Thyroid gland (tissue), 4 donors: ENCODE measurements at regions not wholly inside any gene's neighbourhood (a gene's known extent, or its start where the extent isn't known, plus 50 kb on each side); places are given as distances from the start of the nearest gene placed in this dataset.

Source experiments
- DNase-seq, 2 donors: peaks; one replicate each; pipeline ENCODE4 v3.0.0-alpha.2; 2019
- H3K27ac ChIP-seq, 3 donors: fragments of 200-600 bp; sonication (generic); 1 replicate in 2 of 3; 2 replicates in 1 of 3; pipeline ENCODE4 v1.5.1; 2016 to 2019; ENCODE audit warnings: mild to moderate bottlenecking in 1 of 3, moderate library complexity in 1 of 3
- H3K27me3 ChIP-seq: fragments of 200-600 bp; sonication (generic); one replicate; pipeline ENCODE4 v1.5.1; 2019
- H3K36me3 ChIP-seq, 2 donors: fragments of 200-600 bp; sonication (generic); one replicate each; pipeline ENCODE4 v1.5.1; 2016 to 2019
- H3K4me1 ChIP-seq, 2 donors: fragments of 200-600 bp; sonication (generic); one replicate each; pipeline ENCODE4 v1.5.1; 2017 to 2019
- H3K4me3 ChIP-seq, 3 donors: fragments of 200-600 bp; sonication (generic); replicated peaks in 1 of 3; 1 replicate in 2 of 3; 2 replicates in 1 of 3; pipeline ENCODE4 v1.5.1; 2016; ENCODE audit warnings: mild to moderate bottlenecking in 1 of 3
- H3K9me3 ChIP-seq: fragments of 200-600 bp; sonication (generic); one replicate; pipeline ENCODE4 v1.5.1; 2017
- POLR2A ChIP-seq, 2 donors: fragments of 450-650 bp; IDR thresholded peaks; one replicate each; pipeline ENCODE4 v1.6.1; 2017; ENCODE audit warnings: antibody characterized with exemption in 2 of 2, mild to moderate bottlenecking in 2 of 2, moderate library complexity in 1 of 2
- WGBS, 2 donors: methylation state at CpG; one replicate each; pipeline ENCODE4 v1.1.5; 2017; 5-methylcytosine and 5-hydroxymethylcytosine counted together
- intact Hi-C: fragments of 100-400 bp; cut with DNase I; formaldehyde crosslinking; loops from one replicate; pipeline ENCODE4 v1.15.1; 2023
- TF ChIP-seq, protein P1 (sequence below), 6 experiments: fragments of 200-600 bp in 3 of 6; fragments of 450-650 bp in 3 of 6; sonication (generic) in 3 of 6; IDR thresholded peaks; one replicate each; pipeline ENCODE4 v1.5.1; 2016 to 2019; ENCODE audit warnings: antibody characterized with exemption in 6 of 6, mild to moderate bottlenecking in 2 of 6, inconsistent platforms in 1 of 6, moderate library complexity in 1 of 6

DNA sequence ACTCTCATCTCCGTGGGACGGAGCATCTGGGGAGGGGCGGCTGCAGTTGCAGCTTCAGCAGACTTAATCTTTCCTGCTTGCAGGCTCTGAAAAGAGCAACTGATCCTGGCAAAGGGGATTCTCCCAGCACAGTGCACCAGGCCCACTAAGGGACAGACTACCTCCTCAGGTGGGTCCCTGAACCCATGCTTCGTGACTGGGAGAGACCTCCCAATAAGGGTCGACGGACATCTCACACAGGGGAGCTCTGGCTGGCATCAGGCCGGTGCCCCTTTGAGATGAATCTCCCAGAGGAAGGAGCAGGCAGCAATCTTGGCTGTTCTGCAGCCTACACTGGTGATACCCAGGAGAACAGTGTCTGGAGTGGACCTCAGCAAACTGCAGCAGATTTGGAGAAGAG, 303.3 kb upstream of the FGF16 start:
- no peak for DNase-seq
- intact Hi-C loops = no loop called here
- Histone ChIP-seq H3K27me3 (no peaks in the 10 kb centered on the region), H3K27ac (no peak overlapping the region), H3K36me3 (no peaks in the 10 kb centered on the region), H3K4me3 (no peak overlapping the region), H3K9me3 (no peaks in the 10 kb centered on the region), H3K4me1 (no peaks in the 10 kb centered on the region)
- 70% methylated on average over 4 of the region's 7 CpGs; no CpG with 5 or more reads in 1 of the 2 donors for WGBS, 2 donors
- no peak for TF ChIP-seq POLR2A (IDR thresholded peaks at IDR 0.05)
- TF ChIP-seq, protein P1, sequence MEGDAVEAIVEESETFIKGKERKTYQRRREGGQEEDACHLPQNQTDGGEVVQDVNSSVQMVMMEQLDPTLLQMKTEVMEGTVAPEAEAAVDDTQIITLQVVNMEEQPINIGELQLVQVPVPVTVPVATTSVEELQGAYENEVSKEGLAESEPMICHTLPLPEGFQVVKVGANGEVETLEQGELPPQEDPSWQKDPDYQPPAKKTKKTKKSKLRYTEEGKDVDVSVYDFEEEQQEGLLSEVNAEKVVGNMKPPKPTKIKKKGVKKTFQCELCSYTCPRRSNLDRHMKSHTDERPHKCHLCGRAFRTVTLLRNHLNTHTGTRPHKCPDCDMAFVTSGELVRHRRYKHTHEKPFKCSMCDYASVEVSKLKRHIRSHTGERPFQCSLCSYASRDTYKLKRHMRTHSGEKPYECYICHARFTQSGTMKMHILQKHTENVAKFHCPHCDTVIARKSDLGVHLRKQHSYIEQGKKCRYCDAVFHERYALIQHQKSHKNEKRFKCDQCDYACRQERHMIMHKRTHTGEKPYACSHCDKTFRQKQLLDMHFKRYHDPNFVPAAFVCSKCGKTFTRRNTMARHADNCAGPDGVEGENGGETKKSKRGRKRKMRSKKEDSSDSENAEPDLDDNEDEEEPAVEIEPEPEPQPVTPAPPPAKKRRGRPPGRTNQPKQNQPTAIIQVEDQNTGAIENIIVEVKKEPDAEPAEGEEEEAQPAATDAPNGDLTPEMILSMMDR (IDR thresholded peaks at IDR 0.05) = no peak

DNA sequence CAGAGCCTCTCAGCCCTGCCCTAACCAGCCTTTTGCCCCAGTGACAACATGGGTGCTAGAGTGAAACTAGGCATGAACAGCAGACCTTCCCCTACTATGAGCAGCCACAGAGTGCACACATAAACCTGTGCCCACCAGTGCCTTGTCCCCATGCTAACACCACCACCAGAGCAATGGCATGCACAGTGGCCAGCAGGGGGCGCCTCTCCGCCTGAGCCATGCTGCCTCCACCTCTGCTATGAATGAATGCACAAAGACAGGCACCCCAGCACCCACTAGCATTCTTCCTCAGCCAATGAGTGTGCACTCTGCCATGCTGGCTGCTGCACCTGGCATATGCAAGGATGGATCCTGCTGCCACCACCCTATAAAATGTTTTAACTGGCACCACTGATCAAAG, 286.9 kb upstream of the FGF16 start:
- WGBS, 2 donors = 14% methylated on average over 2 of the region's 2 CpGs; no CpG with 5 or more reads in 1 of the 2 donors
- Histone ChIP-seq H3K4me3 (no peak overlapping the region), H3K9me3 (no peaks in the 10 kb centered on the region), H3K4me1 (no peaks in the 10 kb centered on the region), H3K36me3 (no peaks in the 10 kb centered on the region), H3K27ac (no peak overlapping the region), H3K27me3 (no peaks in the 10 kb centered on the region)
- DNase-seq = no peak
- TF ChIP-seq, protein P1 (IDR thresholded peaks at IDR 0.05) = no peak
- TF ChIP-seq POLR2A (IDR thresholded peaks at IDR 0.05) = no peak
- intact Hi-C loops = no loop called here

DNA sequence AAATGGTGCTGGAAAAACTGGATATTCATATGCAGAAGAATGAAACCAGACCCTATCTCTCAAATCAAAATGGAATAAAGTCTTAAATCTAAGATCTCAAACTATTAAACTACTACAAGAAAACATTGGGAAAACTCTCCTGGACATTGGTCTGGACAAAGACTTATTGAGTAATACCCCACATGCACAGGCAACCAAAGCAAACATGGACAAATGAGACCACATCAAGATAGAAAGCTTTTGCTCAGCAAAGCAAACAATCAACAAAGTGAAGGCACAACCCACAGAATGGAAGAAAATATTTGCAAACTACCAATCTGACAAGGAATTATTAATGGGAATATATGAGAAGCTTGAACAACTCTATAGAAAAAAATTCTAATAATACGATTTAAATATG, 284.4 kb upstream of the FGF16 start:
- TF ChIP-seq, protein P1 (IDR thresholded peaks at IDR 0.05) = no peak
- no peak for TF ChIP-seq POLR2A (IDR thresholded peaks at IDR 0.05)
- no peaks in the 10 kb centered on the region for H3K4me1 ChIP-seq
- DNase-seq = no peak
- WGBS, 2 donors = 100% methylated on average over 1 of the region's 1 CpG
- H3K27me3 ChIP-seq = no peaks in the 10 kb centered on the region
- no peaks in the 10 kb centered on the region for H3K36me3 ChIP-seq
- intact Hi-C loops = no loop called here
- H3K4me3 ChIP-seq = no peak overlapping the region
- no peaks in the 10 kb centered on the region for H3K9me3 ChIP-seq
- no peak overlapping the region for H3K27ac ChIP-seq

DNA sequence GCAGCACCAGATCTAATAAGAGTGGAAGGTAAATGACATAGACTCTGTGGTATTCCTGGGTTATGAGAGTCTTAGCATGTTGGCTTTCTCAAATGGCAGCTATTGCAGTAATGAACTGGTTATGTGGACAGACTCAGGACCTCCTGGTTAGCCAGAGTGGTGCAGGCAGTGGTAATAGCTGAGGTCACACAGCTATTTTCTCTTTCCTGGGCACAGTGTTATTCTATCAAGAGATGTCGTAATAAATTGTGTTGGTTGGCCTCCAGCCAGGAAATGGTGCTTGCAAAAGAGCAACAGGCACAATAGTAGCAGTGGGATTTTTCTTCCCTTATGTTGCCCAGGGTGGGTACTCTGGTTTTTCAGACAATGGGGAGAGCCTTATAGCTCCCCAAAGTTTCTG, 279.2 kb upstream of the FGF16 start:
- H3K9me3 ChIP-seq = no peaks in the 10 kb centered on the region
- H3K36me3 ChIP-seq = no peaks in the 10 kb centered on the region
- 14% methylated on average over 1 of the region's 1 CpG; no CpG with 5 or more reads in 1 of the 2 donors for WGBS, 2 donors
- no peak overlapping the region for H3K27ac ChIP-seq
- no peaks in the 10 kb centered on the region for H3K4me1 ChIP-seq
- intact Hi-C loops = no loop called here
- no peak overlapping the region for H3K4me3 ChIP-seq
- no peak for DNase-seq
- H3K27me3 ChIP-seq = no peaks in the 10 kb centered on the region
- TF ChIP-seq, protein P1 (IDR thresholded peaks at IDR 0.05) = no peak
- no peak for TF ChIP-seq POLR2A (IDR thresholded peaks at IDR 0.05)

DNA sequence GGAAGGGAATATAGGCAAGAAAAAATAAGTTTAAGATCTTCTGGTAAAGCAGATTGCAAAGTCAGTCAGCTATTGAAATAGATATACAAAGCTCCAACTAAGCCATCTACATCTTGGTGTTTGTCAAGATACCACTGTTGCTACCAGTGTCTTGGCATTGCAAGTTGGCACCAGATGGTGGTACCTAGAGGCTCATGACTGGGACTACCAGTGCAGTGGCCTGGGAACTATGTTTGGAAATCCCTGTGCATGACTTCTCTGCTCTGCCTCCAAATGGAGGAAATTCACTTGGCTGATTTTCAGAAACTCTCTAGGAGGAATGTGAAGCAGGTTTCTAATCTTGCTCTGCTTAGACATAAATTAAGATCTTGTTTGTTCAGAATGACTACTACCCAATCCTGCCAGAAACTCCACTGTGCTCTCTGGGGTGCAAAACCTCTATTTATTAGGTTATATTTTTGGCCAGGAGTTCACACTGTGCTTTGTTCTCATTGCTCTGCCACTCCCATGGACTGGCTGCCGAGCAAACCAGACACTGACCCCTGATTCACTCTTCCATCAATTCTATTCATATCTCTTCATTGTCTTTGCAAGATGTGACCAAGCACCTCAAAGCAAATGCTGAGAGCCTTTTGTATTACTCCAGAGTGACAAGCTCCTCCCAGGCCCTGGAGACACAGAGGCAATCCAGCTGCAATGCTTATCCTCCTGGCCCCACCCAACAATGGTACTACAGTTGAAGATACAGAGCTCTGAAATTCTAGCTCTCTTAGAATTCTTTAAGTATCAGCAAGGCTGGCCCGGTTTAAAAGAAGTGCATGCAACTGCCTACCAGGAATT, 272.3 kb upstream of the FGF16 start:
- intact Hi-C loops = no loop called here
- Histone ChIP-seq H3K4me1 (no peaks in the 10 kb centered on the region), H3K27me3 (no peaks in the 10 kb centered on the region), H3K9me3 (no peaks in the 10 kb centered on the region), H3K27ac (no peak overlapping the region), H3K36me3 (no peaks in the 10 kb centered on the region), H3K4me3 (no peak overlapping the region)
- no peak for TF ChIP-seq POLR2A (IDR thresholded peaks at IDR 0.05)
- TF ChIP-seq, protein P1 (IDR thresholded peaks at IDR 0.05) = no peak
- WGBS, 2 donors = 68 to 73% methylated on average over 2 of the region's 2 CpGs
- DNase-seq = no peak
